ENCODE measurements at regions not wholly inside any gene's neighbourhood (a gene's known extent, or its start where the extent isn't known, plus 50 kb on each side); places are given as distances from the start of the nearest gene placed in this dataset.

DNA sequence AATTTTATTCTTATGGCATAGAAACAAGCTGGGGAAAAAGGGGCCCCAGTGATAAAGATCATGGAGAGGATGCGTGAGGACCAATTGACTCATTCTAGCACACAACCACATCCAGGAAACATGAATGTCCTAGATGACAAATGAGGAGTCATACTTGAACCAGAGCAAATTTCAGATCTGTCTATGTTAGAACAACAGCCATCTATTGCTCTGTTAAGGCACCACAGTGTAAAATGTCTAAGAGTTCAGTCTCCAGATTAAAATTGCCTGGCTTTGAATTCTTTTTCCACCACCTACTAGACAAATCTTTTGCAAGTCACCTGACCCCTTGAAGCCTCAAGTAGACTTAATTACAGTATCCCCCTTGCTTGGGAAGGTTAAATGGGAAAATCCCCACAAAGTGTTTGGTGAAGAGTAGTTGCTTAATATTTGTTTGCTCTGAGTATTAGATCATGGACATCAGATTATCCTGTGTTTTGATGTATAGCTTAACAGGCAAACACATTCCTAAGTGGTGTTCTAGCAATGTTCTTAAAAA, 258.7 kb upstream of the TGFBR2 start:
- CTCF ChIA-PET (ENCODE audit: partially characterized antibody), result interaction anchor here (1.2 kb wide), 1 partner anchor 11 kb away, joined by 3 read pairs; no protein-coding TSS in a partner anchor

More for the DNA sequence above, 258.7 kb upstream of the TGFBR2 start:
- Histone ChIP-seq H3K4ac (replicated peaks; ENCODE audit: insufficient read length, low read depth, low read length) (no peak overlapping the region), H3K23me2 (ENCODE audit: low read depth, low read length) (no peaks in the 10 kb centered on the region), H2AK5ac (ENCODE audit: low read depth, low read length) (no peak overlapping the region), H3K56ac (replicated peaks; ENCODE audit: insufficient read length, low read depth, low read length) (no peak overlapping the region), H3K36me3 (ENCODE audit: control insufficient read depth in 2 of 4, insufficient read depth in 4 of 4, low read length in 3 of 4) (no peaks in the 10 kb centered on the region), H3K79me1 (ENCODE audit: low read depth, low read length) (no peaks in the 10 kb centered on the region), H3K4me2 (ENCODE audit: insufficient read depth in 1 of 2, low read depth in 2 of 2, low read length in 2 of 2) (no peak overlapping the region), H3K4me1 (replicated peaks in 1 of 4; ENCODE audit: control insufficient read depth in 3 of 4, insufficient read depth in 4 of 4, low read length in 3 of 4) (no peaks in the 10 kb centered on the region), H3K79me2 (ENCODE audit: control insufficient read depth in 1 of 2, insufficient read depth in 2 of 2, low read length in 2 of 2) (no peaks in the 10 kb centered on the region), H3K14ac (ENCODE audit: insufficient read length) (no peak overlapping the region), H3K23ac (ENCODE audit: insufficient read length) (no peak overlapping the region), H3K9me3 (ENCODE audit: insufficient read depth in 2 of 2, low read depth in 1 of 2, low read length in 1 of 2) (no peaks in the 10 kb centered on the region), H4K8ac (ENCODE audit: extremely low read depth, insufficient read depth, low read length) (no peak overlapping the region), H4K5ac (ENCODE audit: insufficient read length, low read depth, low read length) (no peak overlapping the region), H2BK120ac (replicated peaks; ENCODE audit: low read depth, low read length) (no peak overlapping the region), H3K27me3 (replicated peaks in 1 of 4; ENCODE audit: control insufficient read depth in 3 of 4, extremely low read depth in 1 of 4, insufficient read depth in 3 of 4, low read length in 3 of 4) (no peaks in the 10 kb centered on the region), H4K91ac (replicated peaks; ENCODE audit: insufficient read length, low read length) (no peak overlapping the region), H2BK12ac (ENCODE audit: low read depth, low read length) (no peak overlapping the region), H2BK20ac (ENCODE audit: low read length) (no peak overlapping the region), H2AFZ (ENCODE audit: low read length) (no peak overlapping the region), H2BK5ac (ENCODE audit: low read depth, low read length) (no peak overlapping the region), H3K4me3 (ENCODE audit: extremely low read depth in 1 of 4, insufficient read depth in 2 of 4, low read depth in 3 of 4, low read length in 4 of 4) (no peak overlapping the region), H3K9ac (replicated peaks in 1 of 4; ENCODE audit: extremely low read depth in 1 of 4, low read depth in 3 of 4, low read length in 3 of 4) (no peak overlapping the region), H2BK15ac (ENCODE audit: low read length) (no peak overlapping the region), H3K18ac (ENCODE audit: extremely low read depth, low read length) (no peak overlapping the region), H3K27ac (ENCODE audit: low read depth, low read length) (no peak overlapping the region), H4K20me1 (replicated peaks in 1 of 2; ENCODE audit: control insufficient read depth in 1 of 2, insufficient read depth in 2 of 2, low read length in 2 of 2) (no peaks in the 10 kb centered on the region)
- WGBS, 2 experiments (ENCODE audit: extremely low coverage in 1 of 2, insufficient coverage in 1 of 2, insufficient read length in 1 of 2, insufficient replicate concordance in 2 of 2, low coverage in 1 of 2, low lambda C conversion rate in 2 of 2, missing lambda C conversion rate in 1 of 2), result 92% methylated on average over 1 of the region's 1 CpG; no CpG with 5 or more reads in 1 of the 2 experiments
- TF ChIP-seq, protein P1, sequence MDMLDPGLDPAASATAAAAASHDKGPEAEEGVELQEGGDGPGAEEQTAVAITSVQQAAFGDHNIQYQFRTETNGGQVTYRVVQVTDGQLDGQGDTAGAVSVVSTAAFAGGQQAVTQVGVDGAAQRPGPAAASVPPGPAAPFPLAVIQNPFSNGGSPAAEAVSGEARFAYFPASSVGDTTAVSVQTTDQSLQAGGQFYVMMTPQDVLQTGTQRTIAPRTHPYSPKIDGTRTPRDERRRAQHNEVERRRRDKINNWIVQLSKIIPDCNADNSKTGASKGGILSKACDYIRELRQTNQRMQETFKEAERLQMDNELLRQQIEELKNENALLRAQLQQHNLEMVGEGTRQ (IDR thresholded peaks at IDR 0.05; ENCODE audit: low read length), result no peak
- TF ChIP-seq SP4 (IDR thresholded peaks at IDR 0.05; ENCODE audit: low read length) (no peak), SP2 (IDR thresholded peaks at IDR 0.05; ENCODE audit: low read length) (no peak), RNF2 (IDR thresholded peaks at IDR 0.05; ENCODE audit: borderline replicate concordance, low read depth, low read length, missing control alignments, poor library complexity, severe bottlenecking) (no peak)
- TF ChIP-seq, protein P2, sequence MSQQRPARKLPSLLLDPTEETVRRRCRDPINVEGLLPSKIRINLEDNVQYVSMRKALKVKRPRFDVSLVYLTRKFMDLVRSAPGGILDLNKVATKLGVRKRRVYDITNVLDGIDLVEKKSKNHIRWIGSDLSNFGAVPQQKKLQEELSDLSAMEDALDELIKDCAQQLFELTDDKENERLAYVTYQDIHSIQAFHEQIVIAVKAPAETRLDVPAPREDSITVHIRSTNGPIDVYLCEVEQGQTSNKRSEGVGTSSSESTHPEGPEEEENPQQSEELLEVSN (IDR thresholded peaks at IDR 0.05), result no peak
- no peak for FAIRE-seq
- no peak for DNase-seq (ENCODE audit: low read depth in 1 of 2, low spot score in 2 of 2)
- POLR2A ChIA-PET (ENCODE audit: partially characterized antibody), result no interaction called here
